Ascending aorta (tissue), 2 donors: ENCODE measurements at regions not wholly inside any gene's neighbourhood (a gene's known extent, or its start where the extent isn't known, plus 50 kb on each side); places are given as distances from the start of the nearest gene placed in this dataset.

Source experiments
- DNase-seq, 2 donors: peaks; one replicate each; pipeline ENCODE4 v3.0.0-alpha.2; 2019; ENCODE audit warnings: low spot score in 2 of 2
- H3K27ac ChIP-seq, 2 donors: fragments of 200-600 bp; sonication (generic); one replicate each; pipeline ENCODE4 v1.5.1; 2016 to 2017; ENCODE audit warnings: mild to moderate bottlenecking in 1 of 2
- H3K27me3 ChIP-seq: fragments of 200-600 bp; sonication (generic); one replicate; pipeline ENCODE4 v1.5.1; 2017
- H3K36me3 ChIP-seq, 2 donors: fragments of 200-600 bp; sonication (generic); one replicate each; pipeline ENCODE4 v1.5.1; 2016
- H3K4me1 ChIP-seq, 2 donors: fragments of 200-600 bp; sonication (generic); one replicate each; pipeline ENCODE4 v1.5.1; 2016 to 2017; ENCODE audit warnings: mild to moderate bottlenecking in 1 of 2
- H3K4me3 ChIP-seq, 2 donors: fragments of 200-600 bp; sonication (generic); one replicate each; pipeline ENCODE4 v1.5.1; 2016 to 2017; ENCODE audit warnings: mild to moderate bottlenecking in 1 of 2
- H3K9me3 ChIP-seq, 2 donors: fragments of 200-600 bp; sonication (generic); one replicate each; pipeline ENCODE4 v1.5.1; 2016
- CTCF ChIP-seq, 3 experiments: fragments of 200-600 bp in 2 of 3; fragments of 450-650 bp in 1 of 3; sonication (generic) in 2 of 3; IDR thresholded peaks; one replicate each; pipeline ENCODE4 v1.5.1; 2016 to 2019; ENCODE audit warnings: antibody characterized with exemption in 3 of 3, mild to moderate bottlenecking in 1 of 3, moderate library complexity in 1 of 3
- intact Hi-C: fragments of 100-400 bp; cut with DNase I; formaldehyde crosslinking; loops from one replicate; pipeline ENCODE4 v1.15.1; 2023

- Histone ChIP-seq H3K27me3 (no peaks in the 10 kb centered on the region), H3K4me1 (no peaks in the 10 kb centered on the region), H3K36me3 (no peaks in the 10 kb centered on the region), H3K9me3 (no peaks in the 10 kb centered on the region), H3K27ac (no peak overlapping the region), H3K4me3 (no peak overlapping the region)
- intact Hi-C loops: no loop called here
- DNase-seq: no peak
- no peak for TF ChIP-seq CTCF (IDR thresholded peaks at IDR 0.05)
Observed at GRCh38 chr13:97534540-97534939, 100.6 kb downstream of the RAP2A start.

- intact Hi-C loops: no loop called here
- H3K4me1 ChIP-seq: no peaks in the 10 kb centered on the region
- no peaks in the 10 kb centered on the region for H3K27me3 ChIP-seq
- no peak for DNase-seq
- no peak for TF ChIP-seq CTCF (IDR thresholded peaks at IDR 0.05)
- no peaks in the 10 kb centered on the region for H3K36me3 ChIP-seq
- H3K9me3 ChIP-seq: no peaks in the 10 kb centered on the region
- no peak overlapping the region for H3K27ac ChIP-seq
- no peak overlapping the region for H3K4me3 ChIP-seq
Observed at GRCh38 chr13:97535614-97536013, 101.6 kb downstream of the RAP2A start.

GRCh38 chr13:97537110-97537509, 103.1 kb downstream of the RAP2A start:
- no peak for DNase-seq
- intact Hi-C loops: no loop called here

GRCh38 chr13:97538203-97538602, 104.2 kb downstream of the RAP2A start:
- Histone ChIP-seq H3K9me3 (no peaks in the 10 kb centered on the region), H3K4me1 (no peaks in the 10 kb centered on the region), H3K27ac (no peak overlapping the region), H3K4me3 (no peak overlapping the region), H3K27me3 (no peaks in the 10 kb centered on the region), H3K36me3 (no peaks in the 10 kb centered on the region)
- no peak for TF ChIP-seq CTCF (IDR thresholded peaks at IDR 0.05)
- DNase-seq: no peak
- intact Hi-C loops: no loop called here

More at GRCh38 chr13:97537110-97537509, 103.1 kb downstream of the RAP2A start:
- H3K4me3 ChIP-seq: no peak overlapping the region
- H3K9me3 ChIP-seq: no peaks in the 10 kb centered on the region
- TF ChIP-seq CTCF (IDR thresholded peaks at IDR 0.05): no peak
- H3K4me1 ChIP-seq: no peaks in the 10 kb centered on the region
- no peaks in the 10 kb centered on the region for H3K27me3 ChIP-seq
- no peaks in the 10 kb centered on the region for H3K36me3 ChIP-seq
- H3K27ac ChIP-seq: no peak overlapping the region

- no peak overlapping the region for H3K27ac ChIP-seq
- DNase-seq: no peak
- intact Hi-C loops: no loop called here
- no peaks in the 10 kb centered on the region for H3K36me3 ChIP-seq
- H3K4me3 ChIP-seq: no peak overlapping the region
- no peak for TF ChIP-seq CTCF (IDR thresholded peaks at IDR 0.05)
- H3K27me3 ChIP-seq: no peaks in the 10 kb centered on the region
- no peaks in the 10 kb centered on the region for H3K9me3 ChIP-seq
- no peaks in the 10 kb centered on the region for H3K4me1 ChIP-seq
Observed at GRCh38 chr13:97539651-97540610, 106.0 kb downstream of the RAP2A start.
